WTC11 (cell line): ENCODE measurements at regions not wholly inside any gene's neighbourhood (a gene's known extent, or its start where the extent isn't known, plus 50 kb on each side); places are given as distances from the start of the nearest gene placed in this dataset.
"Not testable (repeated sequence)": the region's sequence is repeated elsewhere in the genome, so short reads cannot be mapped to it uniquely, and the experiment has no call there.

Experiments used
- ATAC-seq: fragments of 200-7000 bp; cut with Tn5 transposase; 2 replicates; pipeline ENCODE4 v1.10.0; 2021; ENCODE audit warnings: mild to moderate bottlenecking, moderate library complexity
- CTCF ChIA-PET: fragments of 300-600 bp; sonication (Branson Sonifier 250); formaldehyde crosslinking; loops from one replicate; lab custom pipeline; 2021; ENCODE audit warnings: antibody characterized with exemption; lab: Charles Lee
- POLR2A ChIA-PET: fragments of 350-600 bp; sonication (Branson Sonifier 250); formaldehyde crosslinking; loops from one replicate; lab custom pipeline; 2021; ENCODE audit warnings: antibody characterized with exemption; lab: Charles Lee
- DNase-seq: peaks from one replicate; pipeline ENCODE4 v3.0.0; 2021; ENCODE audit warnings: low spot score
- H3K27ac Mint-ChIP-seq: 2 replicates; pipeline ENCODE4 v1.8.0; 2021; ENCODE audit warnings: mixed read lengths
- H3K27me3 Mint-ChIP-seq: 2 replicates; pipeline ENCODE4 v1.8.0; 2021; ENCODE audit warnings: low read depth, mild to moderate bottlenecking, moderate library complexity, mixed read lengths
- H3K36me3 Mint-ChIP-seq: 2 replicates; pipeline ENCODE4 v1.8.0; 2021; ENCODE audit warnings: mixed read lengths
- H3K4me1 Mint-ChIP-seq: 2 replicates; pipeline ENCODE4 v1.8.0; 2022; ENCODE audit warnings: mixed read lengths
- H3K4me3 Mint-ChIP-seq: 2 replicates; pipeline ENCODE4 v1.8.0; 2021; ENCODE audit warnings: mild to moderate bottlenecking, moderate library complexity, mixed read lengths
- H3K9me3 Mint-ChIP-seq: 2 replicates; pipeline ENCODE4 v1.8.0; 2021; ENCODE audit warnings: mixed read lengths
- ATF6 ChIP-seq: sonication (generic); formaldehyde crosslinking; IDR thresholded peaks from 2 replicates; pipeline ENCODE4 v1.8.1; 2023; ENCODE audit warnings: mild to moderate bottlenecking, missing genetic modification reagents
- CREB1 ChIP-seq: sonication (generic); formaldehyde crosslinking; IDR thresholded peaks from 2 replicates; pipeline ENCODE4 v1.8.0; 2023; ENCODE audit warnings: mild to moderate bottlenecking, missing genetic modification reagents
- E2F1 ChIP-seq: sonication (generic); formaldehyde crosslinking; IDR thresholded peaks from 2 replicates; pipeline ENCODE4 v1.8.0; 2022; ENCODE audit warnings: mild to moderate bottlenecking, missing genetic modification reagents
- E2F4 ChIP-seq: sonication (generic); formaldehyde crosslinking; IDR thresholded peaks from 2 replicates; pipeline ENCODE4 v1.8.1; 2022; ENCODE audit warnings: low read depth, mild to moderate bottlenecking, moderate library complexity, missing genetic modification reagents, borderline replicate concordance
- ELF4 ChIP-seq: sonication (generic); formaldehyde crosslinking; IDR thresholded peaks from 2 replicates; pipeline ENCODE4 v1.8.1; 2022; ENCODE audit warnings: low read depth, mild to moderate bottlenecking, moderate library complexity, missing genetic modification reagents
- EMX1 ChIP-seq: fragments of 250-450 bp; sonication (Bioruptor Pico); IDR thresholded peaks from 2 replicates; pipeline ENCODE4 v1.8.0; 2021; ENCODE audit warnings: mild to moderate bottlenecking
- FOXK1 ChIP-seq: sonication (generic); formaldehyde crosslinking; IDR thresholded peaks from 2 replicates; pipeline ENCODE4 v1.8.0; 2022; ENCODE audit warnings: mild to moderate bottlenecking, moderate library complexity, missing genetic modification reagents
- NR2C2 ChIP-seq: sonication (generic); formaldehyde crosslinking; IDR thresholded peaks from 2 replicates; pipeline ENCODE4 v1.8.0; 2022; ENCODE audit warnings: mild to moderate bottlenecking, missing genetic modification reagents
- NR3C1 ChIP-seq: sonication (generic); formaldehyde crosslinking; conservative IDR thresholded peaks from 2 replicates; pipeline ENCODE4 v1.8.1; 2023; ENCODE audit warnings: low read depth, mild to moderate bottlenecking, missing genetic modification reagents
- PREB ChIP-seq: sonication (generic); formaldehyde crosslinking; IDR thresholded peaks from 2 replicates; pipeline ENCODE4 v1.8.1; 2022; ENCODE audit warnings: mild to moderate bottlenecking, missing genetic modification reagents, moderate library complexity, borderline replicate concordance
- RORB ChIP-seq: fragments of 250-450 bp; sonication (Bioruptor Pico); IDR thresholded peaks from 2 replicates; pipeline ENCODE4 v1.9.0; 2021; ENCODE audit warnings: mild to moderate bottlenecking
- SP1 ChIP-seq: sonication (generic); formaldehyde crosslinking; conservative IDR thresholded peaks from 2 replicates; pipeline ENCODE4 v1.8.1; 2022; ENCODE audit warnings: missing genetic modification reagents
- TEAD4 ChIP-seq: sonication (generic); formaldehyde crosslinking; IDR thresholded peaks from 2 replicates; pipeline ENCODE4 v1.8.0; 2022; ENCODE audit warnings: mild to moderate bottlenecking, missing genetic modification reagents
- ZNF219 ChIP-seq: sonication (generic); formaldehyde crosslinking; IDR thresholded peaks from 2 replicates; pipeline ENCODE4 v1.8.0; 2023; ENCODE audit warnings: missing genetic modification reagents, mild to moderate bottlenecking, borderline replicate concordance
- ZNF423 ChIP-seq: fragments of 250-450 bp; sonication (Bioruptor Pico); IDR thresholded peaks from 2 replicates; pipeline ENCODE4 v2.1.2; 2022; ENCODE audit warnings: mild to moderate bottlenecking, moderate library complexity
- ZNF512 ChIP-seq: sonication (generic); formaldehyde crosslinking; IDR thresholded peaks from 2 replicates; pipeline ENCODE4 v1.8.1; 2022; ENCODE audit warnings: missing genetic modification reagents, borderline replicate concordance
- ZNF671 ChIP-seq: fragments of 250-450 bp; sonication (Bioruptor Pico); IDR thresholded peaks from 2 replicates; pipeline ENCODE4 v1.8.0; 2021; ENCODE audit warnings: mild to moderate bottlenecking

- POLR2A ChIA-PET, result no interaction called here
- H3K27me3 Mint-ChIP-seq, result no peaks in the 10 kb centered on the region; the same call in 1 of the 2 replicates
- peaks cover 75% of the 10 kb centered on the region for H3K4me1 Mint-ChIP-seq
- no peak overlapping the region for H3K4me3 Mint-ChIP-seq
- TF ChIP-seq ZNF512 (no peak), FOXK1 (CRISPR knock-in tag) (no peak), NR3C1 (CRISPR knock-in tag) (no peak)
- ATAC-seq, result peak; percentile 26
- no peak for DNase-seq
- no peak overlapping the region for H3K27ac Mint-ChIP-seq
- peaks cover 14% of the 10 kb centered on the region; the same call in 1 of the 2 replicates for H3K9me3 Mint-ChIP-seq
- CTCF ChIA-PET, result interaction anchor here (0.7 to 1.2 kb wide), 4 partner anchors 14 to 758 kb away, joined by 3 to 4 read pairs (median 3); no protein-coding TSS in a partner anchor
- peaks cover 6% of the 10 kb centered on the region for H3K36me3 Mint-ChIP-seq
These were observed 454.6 kb upstream of the RUNX1 start for GRCh38 chr21:35503671-35504070.

- TF ChIP-seq EMX1 (no peak), RORB (CRISPR knock-in tag) (no peak), E2F1 (CRISPR knock-in tag) (no peak), ATF6 (CRISPR knock-in tag) (no peak), PREB (CRISPR knock-in tag) (no peak), TEAD4 (CRISPR knock-in tag) (no peak), ELF4 (CRISPR knock-in tag) (no peak), ZNF671 (CRISPR knock-in tag) (no peak), E2F4 (CRISPR knock-in tag) (no peak), CREB1 (no peak), ZNF219 (CRISPR knock-in tag) (no peak), SP1 (no peak), ZNF423 (no peak), ZNF512 (no peak), NR2C2 (CRISPR knock-in tag) (no peak)
- ATAC-seq (no peak), DNase-seq (no peak)
- peaks cover 14% of the 10 kb centered on the region; the same call in 1 of the 2 replicates for H3K9me3 Mint-ChIP-seq
- no peak overlapping the region for H3K4me3 Mint-ChIP-seq
- POLR2A ChIA-PET, result no interaction called here
- peaks cover 6% of the 10 kb centered on the region for H3K36me3 Mint-ChIP-seq
- H3K27ac Mint-ChIP-seq, result no peak overlapping the region
- no peaks in the 10 kb centered on the region; the same call in 1 of the 2 replicates for H3K27me3 Mint-ChIP-seq
- CTCF ChIA-PET, result interaction anchor here (1.2 kb wide), 1 partner anchor 102 kb away, joined by 3 read pairs; no protein-coding TSS in a partner anchor
- peaks cover 69% of the 10 kb centered on the region for H3K4me1 Mint-ChIP-seq
These were observed 453.7 kb upstream of the RUNX1 start for GRCh38 chr21:35502821-35503220.

- H3K4me1 Mint-ChIP-seq, result peaks cover 19% of the 10 kb centered on the region
- DNase-seq, result not testable (repeated sequence)
These were observed 448.4 kb upstream of the RUNX1 start for GRCh38 chr21:35497522-35497921.

More at GRCh38 chr21:35497522-35497921, 448.4 kb upstream of the RUNX1 start:
- H3K36me3 Mint-ChIP-seq, H3K27ac Mint-ChIP-seq, CTCF ChIA-PET, POLR2A ChIA-PET, H3K4me3 Mint-ChIP-seq, ATAC-seq, H3K27me3 Mint-ChIP-seq: not testable (repeated sequence)
- H3K9me3 Mint-ChIP-seq, result peaks cover 18% of the 10 kb centered on the region; the same call in 1 of the 2 replicates
